CD4-positive, CD25-positive, alpha-beta regulatory T cell (primary cell): ENCODE measurements at regions not wholly inside any gene's neighbourhood (a gene's known extent, or its start where the extent isn't known, plus 50 kb on each side); places are given as distances from the start of the nearest gene placed in this dataset.
"Not testable (repeated sequence)": the region's sequence is repeated elsewhere in the genome, so short reads cannot be mapped to it uniquely, and the experiment has no call there.

Source experiments
- ATAC-seq, 2 donors: fragments of 150-1000 bp; cut with Tn5 transposase; one replicate each; pipeline ENCODE4 v1.10.0; 2021; ENCODE audit warnings: low read depth in 2 of 2, moderate number of reproducible peaks in 2 of 2, moderate library complexity in 1 of 2
- DNase-seq, 3 donors: peaks; one replicate each; pipeline versions ENCODE4 v3.0.0 to v3.0.0-alpha.2; 2012 to 2022; ENCODE audit warnings: mixed read lengths in 1 of 3
- H3K27ac ChIP-seq: one replicate; pipeline ENCODE4 v1.7.0; 2013; ENCODE audit warnings: mild to moderate bottlenecking, low read length; ENCODE audit not compliant: insufficient read depth, poor library complexity, severe bottlenecking
- H3K27me3 ChIP-seq: one replicate; pipeline ENCODE4 v1.7.0; 2013; ENCODE audit warnings: low read length; ENCODE audit not compliant: control insufficient read depth, insufficient read depth
- H3K36me3 ChIP-seq: one replicate; pipeline ENCODE4 v1.7.0; 2013; ENCODE audit warnings: mild to moderate bottlenecking, low read length, moderate library complexity; ENCODE audit not compliant: control insufficient read depth, insufficient read depth
- H3K4me1 ChIP-seq: 2 replicates; pipeline ENCODE4 v1.7.0; 2013; ENCODE audit warnings: mild to moderate bottlenecking, low read length; ENCODE audit not compliant: insufficient read depth, control insufficient read depth, poor library complexity, severe bottlenecking
- H3K4me3 ChIP-seq: one replicate; pipeline ENCODE4 v1.7.0; 2013; ENCODE audit warnings: low read depth, mild to moderate bottlenecking, low read length, moderate library complexity
- H3K9me3 ChIP-seq, 2 experiments: 1 replicate in 1 of 2; 2 replicates in 1 of 2; pipeline ENCODE4 v1.7.0; 2013; ENCODE audit warnings: low read length in 2 of 2, mild to moderate bottlenecking in 1 of 2, moderate library complexity in 1 of 2; ENCODE audit not compliant: control insufficient read depth in 2 of 2
- H3K27ac Mint-ChIP-seq, 3 donors: one replicate each; pipeline ENCODE4 v1.8.0; 2020 to 2022; ENCODE audit warnings: mild to moderate bottlenecking in 3 of 3, mixed read lengths in 3 of 3, moderate library complexity in 2 of 3
- H3K27me3 Mint-ChIP-seq: one replicate; pipeline ENCODE4 v1.8.0; 2022; ENCODE audit warnings: mild to moderate bottlenecking, mixed read lengths
- H3K36me3 Mint-ChIP-seq: one replicate; pipeline ENCODE4 v1.8.0; 2020; ENCODE audit warnings: mixed read lengths
- H3K4me1 Mint-ChIP-seq, 4 donors: one replicate each; pipeline ENCODE4 v1.8.0; 2020 to 2022; ENCODE audit warnings: mixed read lengths in 4 of 4, mild to moderate bottlenecking in 1 of 4
- H3K4me3 Mint-ChIP-seq, 4 donors: one replicate each; pipeline ENCODE4 v1.8.0; 2020 to 2022; ENCODE audit warnings: mild to moderate bottlenecking in 4 of 4, mixed read lengths in 4 of 4, moderate library complexity in 3 of 4
- H3K9me3 Mint-ChIP-seq, 7 donors: one replicate each; pipeline ENCODE4 v1.8.0; 2020 to 2022; ENCODE audit warnings: mixed read lengths in 7 of 7, mild to moderate bottlenecking in 3 of 7, moderate library complexity in 2 of 7

GRCh38 chr3:20724241-20724640, 538.2 kb upstream of the SGO1 start:
- Mint-ChIP-seq H3K36me3 (no peaks in the 10 kb centered on the region), H3K4me3 (no peak overlapping the region), H3K4me1 (no peaks in the 10 kb centered on the region), H3K27me3 (no peaks in the 10 kb centered on the region), H3K27ac (no peak overlapping the region), H3K9me3 (peaks cover 0 to 18% (median 6%) of the 10 kb centered on the region in 7 donors)
- ATAC-seq: no peak
- H3K4me3 ChIP-seq: no peak overlapping the region
- peaks cover under 1 to 5% of the 10 kb centered on the region in 2 experiments for H3K9me3 ChIP-seq
- no peaks in the 10 kb centered on the region for H3K4me1 ChIP-seq
- H3K27ac ChIP-seq: no peak overlapping the region
- no peak for DNase-seq
- no peaks in the 10 kb centered on the region for H3K27me3 ChIP-seq
- H3K36me3 ChIP-seq: no peaks in the 10 kb centered on the region

GRCh38 chr3:20716425-20716824, 530.4 kb upstream of the SGO1 start:
- DNase-seq, H3K27me3 ChIP-seq, H3K4me1 ChIP-seq, H3K27ac Mint-ChIP-seq, H3K27me3 Mint-ChIP-seq, H3K36me3 ChIP-seq, H3K4me3 ChIP-seq, H3K36me3 Mint-ChIP-seq, H3K4me1 Mint-ChIP-seq, H3K4me3 Mint-ChIP-seq, ATAC-seq, H3K27ac ChIP-seq: not testable (repeated sequence)
- H3K9me3 ChIP-seq: peaks cover 4 to 18% of the 10 kb centered on the region in 2 experiments
- peaks cover 5 to 31% (median 18%) of the 10 kb centered on the region in 7 donors for H3K9me3 Mint-ChIP-seq

GRCh38 chr3:20701641-20702040, 515.6 kb upstream of the SGO1 start:
- H3K4me3 Mint-ChIP-seq: no peak overlapping the region
- H3K36me3 ChIP-seq: no peaks in the 10 kb centered on the region
- ATAC-seq: no peak
- no peak overlapping the region for H3K27ac ChIP-seq
- no peaks in the 10 kb centered on the region for H3K9me3 ChIP-seq
- H3K27ac Mint-ChIP-seq: no peak overlapping the region
- DNase-seq: no peak
- peaks cover 2% of the 10 kb centered on the region for H3K36me3 Mint-ChIP-seq
- H3K4me1 Mint-ChIP-seq: no peaks in the 10 kb centered on the region
- no peak overlapping the region for H3K4me3 ChIP-seq
- no peaks in the 10 kb centered on the region for H3K27me3 Mint-ChIP-seq
- no peaks in the 10 kb centered on the region for H3K27me3 ChIP-seq
- no peaks in the 10 kb centered on the region for H3K4me1 ChIP-seq
- peaks cover 0 to 19% (median 6%) of the 10 kb centered on the region in 7 donors for H3K9me3 Mint-ChIP-seq

- Mint-ChIP-seq H3K27ac (no peak overlapping the region), H3K36me3 (no peaks in the 10 kb centered on the region), H3K4me1 (no peaks in the 10 kb centered on the region), H3K9me3 (peaks cover 0 to 19% (median 4%) of the 10 kb centered on the region in 7 donors), H3K4me3 (no peak overlapping the region), H3K27me3 (no peaks in the 10 kb centered on the region)
- ATAC-seq: no peak
- Histone ChIP-seq H3K4me1 (no peaks in the 10 kb centered on the region), H3K27ac (no peak overlapping the region), H3K27me3 (no peaks in the 10 kb centered on the region), H3K36me3 (no peaks in the 10 kb centered on the region), H3K4me3 (no peak overlapping the region), H3K9me3 (no peaks in the 10 kb centered on the region)
- DNase-seq: no peak
These were observed 514.7 kb upstream of the SGO1 start for GRCh38 chr3:20700714-20701113.

- no peak overlapping the region for H3K27ac Mint-ChIP-seq
- DNase-seq (no peak), ATAC-seq (no peak)
- Histone ChIP-seq H3K9me3 (peaks cover 0 to 4% of the 10 kb centered on the region in 2 experiments), H3K27me3 (no peaks in the 10 kb centered on the region), H3K27ac (no peak overlapping the region), H3K4me1 (no peaks in the 10 kb centered on the region), H3K4me3 (no peak overlapping the region), H3K36me3 (no peaks in the 10 kb centered on the region)
- no peak overlapping the region for H3K4me3 Mint-ChIP-seq
- no peaks in the 10 kb centered on the region for H3K4me1 Mint-ChIP-seq
- no peaks in the 10 kb centered on the region for H3K36me3 Mint-ChIP-seq
- no peaks in the 10 kb centered on the region for H3K27me3 Mint-ChIP-seq
- H3K9me3 Mint-ChIP-seq: peaks cover 0 to 19% (median 4%) of the 10 kb centered on the region in 7 donors
These were observed 512.9 kb upstream of the SGO1 start for GRCh38 chr3:20698896-20699295.

GRCh38 chr3:20696388-20697150, 510.6 kb upstream of the SGO1 start:
- Histone ChIP-seq H3K4me1 (no peaks in the 10 kb centered on the region), H3K9me3 (peaks cover 0 to 8% of the 10 kb centered on the region in 2 experiments), H3K36me3 (no peaks in the 10 kb centered on the region), H3K27ac (no peak overlapping the region), H3K4me3 (no peak overlapping the region), H3K27me3 (no peaks in the 10 kb centered on the region)
- DNase-seq (no peak), ATAC-seq (no peak)
- Mint-ChIP-seq H3K4me3 (no peak overlapping the region), H3K27ac (no peak overlapping the region), H3K36me3 (no peaks in the 10 kb centered on the region), H3K4me1 (no peaks in the 10 kb centered on the region), H3K27me3 (no peaks in the 10 kb centered on the region), H3K9me3 (peaks cover 0 to 11% (median 4%) of the 10 kb centered on the region in 7 donors)

- Mint-ChIP-seq H3K4me3 (no peak overlapping the region), H3K4me1 (no peaks in the 10 kb centered on the region), H3K36me3 (no peaks in the 10 kb centered on the region), H3K27ac (no peak overlapping the region), H3K9me3 (peaks cover 1 to 13% (median 4%) of the 10 kb centered on the region in 7 donors), H3K27me3 (no peaks in the 10 kb centered on the region)
- H3K27ac ChIP-seq: no peak overlapping the region
- DNase-seq (no peak), ATAC-seq (no peak)
- H3K27me3 ChIP-seq: no peaks in the 10 kb centered on the region
- H3K4me1 ChIP-seq: no peaks in the 10 kb centered on the region
- no peaks in the 10 kb centered on the region for H3K36me3 ChIP-seq
- H3K9me3 ChIP-seq: peaks cover 0 to 10% of the 10 kb centered on the region in 2 experiments
- H3K4me3 ChIP-seq: no peak overlapping the region
These were observed 506.7 kb upstream of the SGO1 start for GRCh38 chr3:20692675-20693074.

GRCh38 chr3:20683910-20684309, 497.9 kb upstream of the SGO1 start:
- Histone ChIP-seq H3K4me1 (no peaks in the 10 kb centered on the region), H3K9me3 (peaks cover 0 to 10% of the 10 kb centered on the region in 2 experiments), H3K4me3 (no peak overlapping the region), H3K27me3 (no peaks in the 10 kb centered on the region), H3K36me3 (no peaks in the 10 kb centered on the region), H3K27ac (no peak overlapping the region)
- Mint-ChIP-seq H3K4me3 (no peak overlapping the region), H3K9me3 (peaks cover 0 to 36% (median 9%) of the 10 kb centered on the region in 7 donors), H3K27ac (no peak overlapping the region), H3K4me1 (no peaks in the 10 kb centered on the region), H3K27me3 (no peaks in the 10 kb centered on the region), H3K36me3 (peaks cover 4% of the 10 kb centered on the region)
- no peak for ATAC-seq
- DNase-seq: no peak
